WERI-Rb-1 (cell line): ENCODE measurements at regions not wholly inside any gene's neighbourhood (a gene's known extent, or its start where the extent isn't known, plus 50 kb on each side); places are given as distances from the start of the nearest gene placed in this dataset.

Experiments
- DNase-seq: peaks from one replicate; pipeline ENCODE4 v3.0.0-alpha.2; 2020
- H3K27ac ChIP-seq: fragments of 250-450 bp; sonication (Bioruptor Pico); 2 replicates; pipeline ENCODE4 v1.5.1; 2020; ENCODE audit warnings: mild to moderate bottlenecking, moderate library complexity
- H3K27me3 ChIP-seq: fragments of 250-450 bp; sonication (Bioruptor Pico); 2 replicates; pipeline ENCODE4 v1.5.1; 2021; ENCODE audit warnings: mild to moderate bottlenecking, low read depth, moderate library complexity; ENCODE audit not compliant: insufficient read depth, severe bottlenecking
- H3K36me3 ChIP-seq: fragments of 250-450 bp; sonication (Bioruptor Pico); 2 replicates; pipeline ENCODE4 v1.5.1; 2020; ENCODE audit warnings: mild to moderate bottlenecking, moderate library complexity
- H3K4me3 ChIP-seq: 2 replicates; pipeline ENCODE4 v1.5.1; 2011; ENCODE audit warnings: low read depth, mild to moderate bottlenecking, control low read depth, low read length
- H3K9me3 ChIP-seq: fragments of 250-450 bp; sonication (Bioruptor Pico); 2 replicates; pipeline ENCODE4 v1.5.1; 2021; ENCODE audit warnings: mild to moderate bottlenecking, moderate library complexity; ENCODE audit not compliant: severe bottlenecking
- CTCF ChIP-seq: IDR thresholded peaks from 2 replicates; pipeline ENCODE4 v1.5.1; 2011; ENCODE audit warnings: low read depth, mild to moderate bottlenecking, control low read depth, inconsistent platforms, low read length

GRCh38 chr22:48198489-48199459 is 1436.3 kb downstream of the TBC1D22A start:
- H3K9me3 ChIP-seq = no peaks in the 10 kb centered on the region
- no peaks in the 10 kb centered on the region for H3K27me3 ChIP-seq
- no peak for DNase-seq
- H3K4me3 ChIP-seq = no peak overlapping the region
- H3K27ac ChIP-seq = no peak overlapping the region
- H3K36me3 ChIP-seq = no peaks in the 10 kb centered on the region
- no peak for TF ChIP-seq CTCF

- H3K27me3 ChIP-seq = no peaks in the 10 kb centered on the region
- H3K4me3 ChIP-seq = no peak overlapping the region
- no peaks in the 10 kb centered on the region for H3K9me3 ChIP-seq
- DNase-seq = no peak
- no peaks in the 10 kb centered on the region for H3K36me3 ChIP-seq
- no peak overlapping the region for H3K27ac ChIP-seq
- no peak for TF ChIP-seq CTCF
Observed at GRCh38 chr22:48197189-48197690, 1434.8 kb downstream of the TBC1D22A start.

GRCh38 chr22:48192920-48193319 is 1430.5 kb downstream of the TBC1D22A start:
- H3K27me3 ChIP-seq = no peaks in the 10 kb centered on the region
- no peaks in the 10 kb centered on the region for H3K36me3 ChIP-seq
- DNase-seq = no peak
- no peak for TF ChIP-seq CTCF
- peaks cover 4% of the 10 kb centered on the region for H3K9me3 ChIP-seq
- H3K27ac ChIP-seq = no peak overlapping the region
- H3K4me3 ChIP-seq = no peak overlapping the region

- H3K9me3 ChIP-seq = peaks cover 4% of the 10 kb centered on the region
- no peak overlapping the region for H3K4me3 ChIP-seq
- no peaks in the 10 kb centered on the region for H3K36me3 ChIP-seq
- no peak for TF ChIP-seq CTCF
- H3K27ac ChIP-seq = no peak overlapping the region
- no peaks in the 10 kb centered on the region for H3K27me3 ChIP-seq
- DNase-seq = no peak
Observed at GRCh38 chr22:48192071-48192470, 1429.6 kb downstream of the TBC1D22A start.

- Histone ChIP-seq H3K27me3 (no peaks in the 10 kb centered on the region), H3K9me3 (peaks cover 4% of the 10 kb centered on the region), H3K36me3 (no peaks in the 10 kb centered on the region), H3K4me3 (no peak overlapping the region), H3K27ac (no peak overlapping the region)
- no peak for TF ChIP-seq CTCF
- no peak for DNase-seq
Observed at GRCh38 chr22:48188231-48188721, 1425.8 kb downstream of the TBC1D22A start.
